HG02763 (cell line): ENCODE measurements at regions not wholly inside any gene's neighbourhood (a gene's known extent, or its start where the extent isn't known, plus 50 kb on each side); places are given as distances from the start of the nearest gene placed in this dataset.

Experiments
- ATAC-seq: cut with Tn5 transposase; IDR thresholded peaks from one replicate; pipeline ENCODE4 v1.9.1; 2021; ENCODE audit warnings: mild to moderate bottlenecking, moderate library complexity; ENCODE audit not compliant: unreplicated experiment

DNA sequence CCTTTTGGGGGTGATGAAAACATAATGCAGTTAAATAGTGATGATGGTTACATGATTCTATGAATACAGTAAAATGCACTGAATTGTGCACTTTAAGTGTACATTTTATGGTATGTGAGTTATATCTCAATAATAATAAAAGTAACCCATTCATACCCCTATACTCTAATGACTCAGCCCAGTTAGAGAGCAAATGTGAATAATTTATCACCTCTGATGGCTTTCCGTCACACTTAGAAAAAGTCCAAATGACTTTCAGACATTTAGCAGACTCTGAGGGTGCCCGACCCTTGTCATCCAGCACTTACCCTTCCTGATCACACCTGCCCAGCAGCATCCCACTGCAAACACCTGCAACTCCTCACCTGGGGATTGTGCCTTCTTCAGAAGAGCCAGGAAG, 148.1 kb upstream of the MAF start:
- ATAC-seq: no peak

DNA sequence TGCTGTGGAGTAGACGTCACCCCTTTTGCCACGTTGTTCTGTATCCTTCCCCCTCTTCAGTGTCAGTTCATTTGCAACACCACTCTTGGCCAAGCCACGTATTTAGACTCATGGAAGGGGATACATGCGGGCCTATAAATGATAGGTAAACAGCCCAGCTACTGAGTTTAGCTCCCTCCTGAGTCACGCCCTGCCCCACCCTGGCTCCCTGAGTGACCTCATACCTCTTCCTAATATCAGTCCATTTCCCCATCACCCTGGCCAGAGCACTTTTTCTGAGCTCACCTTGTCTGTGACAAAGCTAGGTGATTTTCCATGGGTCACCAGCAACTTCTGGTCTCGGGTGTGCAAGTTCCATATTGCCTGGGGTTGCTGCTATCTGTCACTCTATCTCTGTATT, 147.2 kb upstream of the MAF start:
- ATAC-seq: no peak

DNA sequence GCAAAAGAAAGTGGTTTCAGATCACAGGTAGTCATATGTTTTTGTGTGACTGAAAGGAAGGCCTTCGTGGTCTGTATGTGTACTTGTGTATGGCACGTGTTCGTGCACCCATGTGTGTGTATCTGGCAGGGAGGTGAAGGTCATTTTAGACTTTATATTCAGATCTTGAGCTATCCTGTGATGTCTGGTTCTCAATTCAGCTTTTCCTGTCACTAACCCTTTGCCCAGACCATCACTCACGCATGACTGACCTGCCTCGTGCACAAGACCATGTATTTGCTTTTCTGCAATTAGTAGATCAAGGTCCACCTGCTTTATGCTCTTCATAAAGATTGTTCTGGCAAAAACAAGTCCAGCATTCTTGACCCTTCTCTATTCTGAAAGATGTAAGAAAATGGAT, 139.7 kb upstream of the MAF start:
- no peak for ATAC-seq

DNA sequence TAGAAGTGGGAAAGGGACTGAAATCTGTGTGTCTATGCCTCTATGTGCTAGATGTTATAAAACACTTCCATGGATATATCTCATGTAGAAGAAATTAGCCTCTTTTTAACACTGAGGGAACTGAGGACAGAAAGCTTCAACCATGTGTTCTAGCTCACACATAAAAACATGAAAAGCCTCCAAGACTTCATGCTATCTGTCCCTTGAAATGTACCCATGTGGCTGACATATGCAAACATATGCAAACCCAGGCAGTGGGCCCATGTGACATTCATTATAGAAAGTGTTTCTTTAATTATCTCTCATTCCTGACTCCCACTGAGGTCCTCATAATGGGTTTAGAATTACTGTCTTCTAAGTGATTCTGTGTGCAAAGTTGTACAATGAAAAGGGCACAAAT, 134.7 kb upstream of the MAF start:
- no peak for ATAC-seq

DNA sequence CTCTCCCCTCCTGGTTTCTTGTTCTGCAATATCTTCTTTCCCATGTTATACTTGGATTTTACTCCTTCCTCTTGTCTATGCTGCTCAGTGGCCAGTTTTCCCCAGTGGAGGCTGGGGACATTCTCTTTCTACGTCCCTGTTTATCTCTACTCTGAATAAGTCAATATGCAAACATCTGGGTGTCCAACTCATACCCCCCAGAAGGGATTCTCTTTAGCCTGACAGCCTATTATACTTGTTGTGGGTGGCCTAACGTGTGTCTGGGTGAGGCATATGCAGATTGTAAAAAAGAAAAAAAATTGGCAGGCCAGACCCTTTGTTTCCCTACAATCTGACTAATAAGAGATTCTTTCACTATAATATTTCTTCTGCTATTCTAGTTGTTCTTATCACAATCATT, 134.2 kb upstream of the MAF start:
- ATAC-seq: no peak

DNA sequence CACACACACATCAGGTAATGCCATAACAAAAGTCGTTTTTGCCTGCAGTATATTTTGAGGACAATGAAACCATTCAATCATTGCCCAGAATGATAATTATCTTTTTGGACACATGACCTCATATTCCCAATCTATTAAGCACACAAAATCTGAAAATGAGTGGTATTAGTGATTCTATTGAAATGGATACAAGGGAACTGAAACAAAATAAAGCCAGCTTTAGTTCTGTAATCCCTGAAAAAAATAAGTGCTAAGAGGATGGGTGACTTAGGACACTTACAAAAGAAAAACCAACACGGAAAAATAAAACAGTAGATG, 128.3 kb upstream of the MAF start:
- no peak for ATAC-seq

DNA sequence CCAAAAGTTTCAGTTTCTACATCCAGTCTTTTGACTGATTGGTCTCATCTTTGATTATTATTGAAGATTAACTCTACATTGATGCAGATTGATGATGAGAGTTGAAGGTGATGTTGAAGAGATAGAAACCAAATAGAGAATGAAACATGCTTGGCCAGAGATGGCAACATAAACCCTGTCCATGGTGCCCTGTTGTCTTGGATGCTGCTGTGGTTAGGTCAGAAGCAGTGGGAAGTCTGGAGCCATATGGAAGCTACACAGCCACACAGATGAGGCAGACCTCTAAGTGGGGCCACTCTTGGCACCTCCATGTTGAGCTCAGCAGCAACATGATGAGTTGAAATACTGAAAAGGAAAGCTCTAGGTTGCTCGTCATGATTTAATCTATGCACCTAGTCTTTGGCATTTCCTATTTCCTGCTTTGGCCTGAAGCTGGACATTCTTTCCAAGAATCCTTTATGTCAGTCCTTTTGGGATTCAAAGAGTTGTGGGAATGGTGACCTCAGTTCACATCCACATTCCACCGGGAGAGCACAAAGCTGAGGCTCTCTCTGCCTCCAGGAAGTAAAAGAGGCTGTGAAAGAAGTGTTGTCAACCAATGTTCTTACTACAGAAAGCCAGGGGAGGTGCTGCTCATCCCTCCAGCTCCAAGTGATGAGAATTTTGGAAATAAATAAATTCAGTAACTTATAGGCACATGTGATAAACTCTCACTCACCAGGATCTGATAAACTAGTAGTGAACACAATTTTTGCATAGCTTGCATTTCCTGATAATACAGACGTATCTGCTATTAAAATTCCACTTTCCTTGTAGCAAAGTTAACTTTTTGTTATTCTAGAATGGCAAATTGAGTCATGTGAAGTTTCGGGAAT, 127.7 kb upstream of the MAF start:
- ATAC-seq: no peak

DNA sequence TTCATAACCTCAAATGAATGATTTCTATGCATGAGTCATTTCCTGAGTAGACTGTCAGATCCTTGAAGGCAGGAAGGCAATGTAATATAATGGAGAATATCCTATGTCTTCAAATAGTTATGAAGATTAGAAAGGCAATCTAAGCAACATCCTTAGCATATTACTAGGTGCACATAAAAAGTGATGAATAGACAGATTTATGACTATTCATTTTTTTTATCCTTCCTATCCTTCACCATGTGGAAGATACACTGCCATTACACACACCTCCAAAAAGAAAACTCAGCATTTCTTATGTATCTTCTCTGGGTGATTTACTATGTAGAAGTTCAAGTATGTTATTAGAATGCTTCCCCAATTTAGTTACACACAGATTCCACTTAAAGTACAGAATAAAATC, 126.4 kb upstream of the MAF start:
- ATAC-seq: no peak

DNA sequence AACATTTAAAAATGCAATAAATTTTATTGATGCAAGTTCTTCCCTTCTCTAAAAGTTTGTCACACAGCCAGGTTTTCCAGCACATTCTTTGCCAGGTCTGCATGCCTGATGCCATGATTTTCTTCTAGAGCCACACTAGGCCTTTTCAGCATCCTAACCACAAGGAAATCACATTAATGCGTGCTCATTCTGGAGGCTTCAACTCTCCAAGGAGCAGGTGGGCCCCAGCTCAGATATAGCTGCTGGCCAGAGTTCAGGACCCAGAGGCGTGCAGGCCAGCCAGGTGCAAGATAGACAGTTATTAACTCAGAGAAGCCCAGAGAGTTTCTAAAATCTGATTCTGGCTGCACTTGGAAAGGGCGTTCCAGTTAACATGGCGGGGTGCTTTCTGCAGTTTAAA, 124.5 kb upstream of the MAF start:
- no peak for ATAC-seq

DNA sequence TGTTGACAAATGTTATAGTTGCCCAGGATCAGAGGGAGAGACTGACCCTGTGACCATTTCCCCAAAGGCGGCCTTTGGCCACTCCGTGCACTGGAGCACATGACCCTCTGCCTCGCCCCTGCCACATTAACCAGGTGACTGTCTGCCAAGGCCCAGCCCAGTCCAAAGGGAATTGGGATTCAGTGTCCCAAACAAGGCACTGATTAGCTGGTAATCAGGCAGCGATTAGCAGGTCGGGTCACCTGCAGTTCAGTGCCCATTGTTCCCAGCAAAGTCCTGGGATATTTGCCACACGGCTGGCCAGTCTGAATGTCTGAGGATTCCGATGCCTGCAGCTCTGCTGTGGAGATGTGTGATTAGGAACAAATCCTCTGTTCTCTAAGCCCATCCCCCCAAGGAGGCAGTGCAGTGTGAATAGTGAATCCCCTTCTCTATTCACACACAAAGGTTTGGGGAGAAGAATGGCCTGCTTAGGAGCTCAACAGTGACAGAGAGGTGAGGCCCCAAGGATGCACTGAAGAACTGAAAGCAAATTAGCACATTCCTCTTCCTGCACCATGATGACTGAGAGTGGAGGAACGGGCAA, 123.1 kb upstream of the MAF start:
- no peak for ATAC-seq

DNA sequence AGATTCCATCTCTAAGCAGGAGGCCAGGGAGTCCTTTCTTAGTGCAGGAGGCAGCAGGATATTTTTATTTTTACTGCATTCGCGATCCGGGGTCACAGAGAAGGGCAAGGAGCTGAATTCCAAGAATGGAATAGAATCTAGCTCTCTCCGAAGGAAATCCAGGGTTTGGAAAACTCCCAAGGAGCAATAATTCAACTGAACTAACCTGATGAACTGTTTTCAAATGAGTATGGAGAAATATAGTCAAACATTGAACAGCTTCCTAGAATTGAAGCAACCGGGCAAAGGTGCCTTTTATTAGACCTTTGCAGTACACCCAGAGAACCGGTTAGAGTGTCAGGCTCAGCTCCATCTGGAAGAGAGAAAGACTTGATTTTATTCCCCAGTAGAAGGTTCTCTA, 120.7 kb upstream of the MAF start:
- ATAC-seq: no peak

DNA sequence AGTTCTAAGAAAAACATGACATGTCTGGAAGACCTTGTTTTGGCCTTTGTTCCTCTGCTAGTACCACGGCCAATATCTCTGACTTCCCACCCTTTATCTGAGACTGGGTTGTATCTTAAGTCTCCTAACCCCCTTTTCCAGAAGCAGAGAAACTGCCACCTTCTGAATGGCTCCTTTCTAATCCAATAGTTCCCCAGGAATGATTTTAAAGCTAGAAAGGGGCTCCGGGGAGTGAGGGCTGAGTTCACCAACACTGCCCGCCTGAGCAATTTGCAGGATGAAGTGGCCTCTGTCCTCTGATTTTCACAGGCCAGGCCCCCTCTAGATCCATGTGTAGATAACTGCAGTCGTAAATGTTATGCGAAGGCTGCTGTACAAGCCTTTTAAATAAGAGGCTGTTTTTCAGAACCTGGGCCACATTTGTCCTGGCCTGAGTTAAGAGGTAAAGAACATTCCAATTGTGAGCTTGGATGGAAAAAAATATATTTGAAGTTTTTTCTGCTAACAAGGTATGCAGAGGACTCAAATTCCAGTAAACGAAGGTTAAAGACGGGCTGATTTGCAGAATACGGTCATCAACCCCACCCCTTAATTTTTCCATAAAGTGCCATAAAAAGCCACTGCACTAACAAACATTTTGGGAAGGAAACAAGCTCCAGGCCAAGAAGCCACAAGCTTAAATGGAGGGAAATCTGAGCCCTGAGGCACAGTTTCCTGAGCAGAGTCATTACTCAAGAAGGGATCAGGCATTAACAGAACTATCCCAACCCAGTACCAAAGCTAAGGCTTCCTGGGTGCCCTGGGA, 117.0 kb upstream of the MAF start:
- ATAC-seq: no peak

DNA sequence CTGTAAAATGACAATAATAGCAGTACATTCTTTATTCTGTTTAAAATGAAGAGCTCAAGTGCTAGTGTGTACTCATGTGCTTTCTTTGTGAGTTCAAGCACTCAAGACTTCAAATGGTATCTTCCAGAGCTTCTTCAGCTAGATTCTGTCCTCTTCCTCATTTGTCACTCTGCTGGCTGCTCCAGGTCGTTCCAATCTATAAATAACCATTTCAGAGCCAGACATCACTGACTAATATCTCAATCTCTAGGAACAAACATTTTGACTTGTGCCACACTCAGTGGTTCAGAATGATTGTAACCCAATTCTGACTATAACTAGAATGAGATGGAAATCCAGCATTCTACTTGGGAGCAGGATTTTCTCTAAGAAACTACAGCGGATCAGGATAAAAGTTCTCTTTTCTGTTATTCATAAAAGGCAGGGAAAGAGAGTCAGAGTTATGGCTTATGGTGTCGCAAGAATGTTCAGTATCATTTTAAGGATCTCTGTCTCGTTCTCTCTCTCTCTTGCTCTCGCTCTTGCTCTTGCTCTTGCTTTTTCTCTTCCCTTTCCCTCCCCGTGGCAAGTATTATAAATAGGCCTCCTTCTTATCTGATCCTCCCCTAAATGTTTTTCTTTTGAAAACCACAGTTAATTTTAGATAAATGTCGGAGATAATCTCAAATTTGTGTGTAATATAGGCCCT, 116.3 kb upstream of the MAF start:
- ATAC-seq: no peak

DNA sequence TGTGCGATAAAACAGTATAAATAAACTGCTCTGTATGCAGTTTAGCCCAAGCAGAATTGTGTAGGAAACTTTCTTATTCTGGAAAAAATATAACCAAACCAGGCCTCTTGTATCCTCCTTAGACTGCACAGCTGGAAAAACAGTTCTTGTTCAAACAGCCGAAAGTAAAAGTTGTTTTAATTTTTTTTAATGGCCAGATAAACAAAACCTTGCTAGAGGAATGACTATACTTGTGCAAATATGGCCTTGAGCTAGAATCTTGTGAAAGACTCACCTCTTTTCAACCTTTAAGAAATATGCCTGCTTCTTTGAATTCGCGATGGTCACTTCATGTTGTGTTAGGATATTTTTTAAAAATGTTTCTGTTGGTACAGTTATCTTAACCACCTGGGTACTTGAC, 114.5 kb upstream of the MAF start:
- no peak for ATAC-seq

DNA sequence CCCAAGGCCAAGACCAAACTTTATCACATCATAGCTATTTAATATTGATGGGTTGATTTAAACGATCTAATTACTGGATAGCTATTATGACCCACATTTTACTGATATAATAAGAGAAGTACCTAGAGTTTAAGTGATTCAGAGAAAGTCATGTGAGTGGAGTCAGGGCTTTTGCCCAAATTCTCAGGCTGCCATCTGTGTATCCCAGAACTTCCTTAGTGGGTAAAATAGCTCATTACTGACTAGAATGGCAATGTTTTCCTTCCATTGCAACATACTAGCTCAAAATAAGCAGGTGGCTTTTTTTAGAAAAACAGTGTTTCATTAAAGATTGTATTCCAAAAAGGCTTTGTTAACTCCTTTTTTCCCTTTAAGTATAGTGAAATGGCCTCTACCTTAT, 113.9 kb upstream of the MAF start:
- no peak for ATAC-seq

DNA sequence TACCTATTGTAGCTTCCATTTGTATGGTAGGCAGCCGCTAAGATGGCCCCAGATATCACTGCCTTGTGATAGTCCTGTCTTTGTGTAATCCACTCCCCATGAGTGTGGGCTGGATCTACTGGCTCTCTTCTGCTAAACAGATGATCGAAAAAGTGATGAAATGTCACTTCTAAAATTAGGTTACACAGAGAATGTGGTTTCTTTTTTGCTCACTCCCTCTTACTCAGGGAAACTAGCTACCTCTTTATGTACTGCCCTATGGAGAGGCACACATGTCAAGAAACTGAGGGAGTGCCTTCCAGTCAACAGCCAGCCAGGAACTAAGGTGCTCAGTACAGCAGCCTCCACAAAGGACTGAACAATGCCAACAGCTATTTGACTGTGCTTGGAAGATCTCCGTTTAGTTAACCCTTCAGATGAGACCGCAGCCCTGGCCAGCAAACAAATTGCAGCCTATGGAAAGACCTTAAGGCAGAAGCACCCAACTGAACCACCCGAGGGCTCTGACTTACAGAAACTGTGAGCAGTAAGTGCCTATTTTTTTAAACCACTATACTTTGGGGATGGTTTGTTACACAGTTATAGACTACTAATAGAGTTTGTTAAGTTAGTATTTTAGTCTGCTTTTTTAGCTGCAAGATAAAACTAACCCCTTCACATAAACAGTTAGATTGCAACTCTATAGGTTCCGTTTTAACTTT, 113.2 kb upstream of the MAF start:
- ATAC-seq: no peak

DNA sequence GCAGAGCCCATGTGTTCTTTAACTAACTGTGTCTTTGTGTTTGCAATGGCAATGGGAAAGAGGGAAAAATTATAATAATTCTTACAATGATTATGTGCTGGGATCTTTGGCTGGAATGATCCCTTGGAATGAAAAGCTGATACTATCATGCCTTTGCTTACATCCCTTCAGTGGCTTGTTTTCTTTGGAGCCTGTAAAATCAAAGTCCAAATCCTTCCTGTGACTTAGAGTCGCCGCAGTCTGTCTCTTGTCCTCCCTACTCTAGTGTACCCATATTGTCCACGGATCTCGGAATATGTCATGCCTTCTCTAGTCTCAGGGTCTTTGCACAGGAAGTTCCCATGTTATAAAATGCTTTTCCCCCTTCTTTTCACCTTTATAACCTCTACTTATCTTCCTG, 111.7 kb upstream of the MAF start:
- ATAC-seq: no peak

DNA sequence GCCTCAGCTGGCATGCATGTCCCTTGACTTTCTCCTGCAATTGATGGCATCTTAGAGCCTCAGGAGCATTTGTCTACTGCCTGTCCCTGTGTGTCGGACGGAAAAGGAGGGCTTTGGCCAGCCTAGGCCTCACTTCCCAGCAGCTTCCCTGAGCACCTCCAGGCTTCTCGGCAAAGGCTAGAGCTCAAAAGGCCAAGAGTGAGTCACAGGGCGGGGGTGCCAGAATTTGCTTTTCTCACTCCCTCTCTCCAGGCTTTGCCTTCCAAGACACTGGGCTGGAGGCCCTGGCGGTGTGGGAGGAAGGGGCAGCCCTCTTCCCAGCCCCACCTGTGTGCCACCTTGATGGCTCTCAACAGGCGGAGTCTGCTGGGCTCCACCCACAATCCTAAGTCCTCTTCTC, 107.3 kb upstream of the MAF start:
- ATAC-seq: no peak

DNA sequence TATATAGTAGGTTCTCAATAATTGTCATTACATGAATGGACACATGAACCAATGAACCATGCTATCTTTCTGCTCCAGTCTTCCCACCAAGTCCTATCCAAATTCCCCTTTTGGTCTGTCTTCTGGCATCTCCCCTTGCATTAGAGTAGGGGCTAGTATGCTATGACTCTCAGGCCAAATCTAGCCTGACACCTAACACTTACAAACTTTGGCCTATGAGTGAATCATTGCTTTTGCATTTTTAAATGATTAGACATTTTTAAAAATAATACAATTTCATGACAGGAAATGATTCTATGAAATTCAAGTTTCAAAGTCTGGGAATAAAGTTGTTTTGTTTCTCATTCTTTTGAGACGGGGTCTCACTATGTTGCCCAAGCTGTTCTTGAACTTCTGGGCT, 102.5 kb upstream of the MAF start:
- ATAC-seq: no peak

DNA sequence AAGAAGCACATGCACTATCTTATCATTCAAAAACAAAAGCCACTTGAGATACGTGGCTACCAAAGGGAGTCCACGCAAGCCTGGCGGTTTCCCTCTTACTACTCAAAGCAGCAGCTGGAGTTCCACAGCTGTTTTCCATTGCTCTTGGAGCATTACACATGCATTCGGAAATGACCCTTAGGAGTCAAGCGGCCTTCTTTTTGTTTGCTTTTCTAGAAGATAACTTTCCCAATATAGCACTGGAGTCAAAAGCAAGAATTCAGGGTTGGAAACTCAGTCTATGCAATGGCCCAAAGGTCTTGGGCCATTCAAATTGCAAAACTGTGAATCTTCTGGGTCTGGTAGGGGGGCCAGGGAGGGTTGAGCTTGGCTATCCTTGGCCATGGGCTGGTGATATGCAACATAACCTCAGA, 97.8 kb upstream of the MAF start:
- no peak for ATAC-seq

DNA sequence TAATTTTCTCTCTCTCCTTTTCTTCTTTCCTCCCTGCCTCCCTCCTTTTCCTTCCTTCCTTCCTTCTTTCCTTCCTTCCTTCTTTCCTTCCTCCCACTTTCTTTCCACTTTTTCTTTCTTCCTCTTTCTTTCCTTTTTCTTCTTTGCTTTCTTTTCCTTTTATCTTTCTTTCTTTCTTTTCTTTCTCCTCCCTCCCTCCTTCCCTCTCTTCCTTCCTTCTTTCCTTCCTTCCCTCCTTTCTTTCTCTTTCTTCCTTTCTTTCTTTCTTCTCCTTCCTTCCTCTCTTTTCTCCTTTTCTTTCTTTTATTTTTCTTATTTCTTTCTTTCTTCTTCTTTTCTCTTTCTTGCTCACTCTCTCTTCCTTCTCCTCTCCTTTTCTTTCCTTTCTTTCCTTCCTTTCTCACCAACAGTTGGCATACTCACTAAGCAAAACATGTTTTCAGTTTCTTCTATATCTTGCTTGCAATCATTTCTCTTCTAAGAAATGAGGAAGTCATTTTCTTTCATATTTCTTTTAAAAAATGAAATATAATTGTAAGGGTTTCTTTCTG, 97.1 kb upstream of the MAF start:
- ATAC-seq: no peak
